D341Med (cell line): ENCODE measurements at regions not wholly inside any gene's neighbourhood (a gene's known extent, or its start where the extent isn't known, plus 50 kb on each side); places are given as distances from the start of the nearest gene placed in this dataset.
"Not testable (repeated sequence)": the region's sequence is repeated elsewhere in the genome, so short reads cannot be mapped to it uniquely, and the experiment has no call there.

Experiments
- DNase-seq: peaks from one replicate; pipeline ENCODE4 v3.0.0; 2012; ENCODE audit warnings: low spot score

DNA sequence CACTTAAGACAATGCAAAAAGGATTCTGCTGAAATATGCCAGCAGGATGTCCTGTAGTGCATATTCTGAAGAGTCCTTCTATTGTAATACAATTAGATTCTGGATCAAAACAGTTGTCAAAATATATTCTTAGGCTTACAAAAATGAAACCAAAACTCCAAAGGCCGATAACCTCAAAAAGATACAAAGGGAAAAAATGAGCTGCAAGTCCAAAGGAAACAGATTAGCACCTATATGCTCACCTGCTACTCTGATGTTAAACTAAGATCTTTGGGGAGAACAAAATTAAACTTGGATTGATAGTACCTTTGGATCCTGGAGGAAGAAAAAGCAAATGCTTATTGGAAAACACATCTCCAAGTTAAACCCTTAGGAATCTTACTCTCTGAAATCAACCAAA, 397.1 kb downstream of the SPATA31D1 start:
- no peak for DNase-seq

DNA sequence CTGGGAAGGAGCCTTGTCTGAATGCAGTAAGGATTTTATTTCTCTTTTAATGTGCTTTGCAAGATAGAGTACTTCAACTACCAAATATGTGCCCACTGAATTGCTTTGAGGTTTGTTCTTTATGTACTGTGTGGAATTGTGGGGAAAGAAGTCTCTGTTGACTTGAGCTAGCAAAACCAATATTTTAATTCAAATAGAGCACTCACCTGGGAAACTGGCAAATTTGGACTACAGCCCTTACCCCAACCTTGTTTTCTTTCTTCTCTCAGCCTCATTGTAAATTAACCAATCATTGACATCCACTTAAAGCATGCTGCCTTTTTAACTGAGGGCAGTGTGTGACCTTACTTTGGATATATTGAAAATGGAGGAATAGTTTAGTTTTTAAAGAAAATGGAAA, 409.0 kb downstream of the SPATA31D1 start:
- no peak for DNase-seq

DNA sequence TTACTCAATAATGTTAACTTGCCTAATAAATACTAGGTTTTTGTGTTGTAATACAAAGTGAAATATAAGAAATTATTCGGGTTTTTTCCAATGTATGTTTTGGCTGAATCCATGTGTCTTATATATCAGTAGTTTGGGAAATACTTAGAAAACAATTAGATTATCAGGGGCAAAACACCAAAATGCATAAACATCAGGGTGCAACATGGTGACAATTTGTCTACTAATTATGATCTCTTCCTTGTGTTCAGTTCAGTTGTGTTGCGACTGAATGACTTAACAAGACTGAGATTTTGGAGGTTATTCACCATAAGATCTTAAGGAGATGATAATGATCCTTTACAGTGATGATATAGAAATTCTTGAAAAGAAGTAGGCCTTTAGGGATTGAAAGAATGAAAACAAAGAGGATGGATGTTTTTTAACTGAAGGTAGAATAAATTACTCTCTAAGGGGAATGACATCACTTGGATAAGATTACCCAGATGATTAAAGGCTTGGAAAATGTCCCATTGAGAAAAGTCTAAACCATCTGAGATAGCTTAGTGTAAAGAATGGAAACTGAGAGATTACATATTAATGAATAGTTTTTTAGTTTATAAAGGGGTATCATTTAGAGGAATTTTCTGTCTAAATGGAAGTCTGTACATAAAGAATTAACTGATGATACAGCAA, 415.8 kb downstream of the SPATA31D1 start:
- no peak for DNase-seq

DNA sequence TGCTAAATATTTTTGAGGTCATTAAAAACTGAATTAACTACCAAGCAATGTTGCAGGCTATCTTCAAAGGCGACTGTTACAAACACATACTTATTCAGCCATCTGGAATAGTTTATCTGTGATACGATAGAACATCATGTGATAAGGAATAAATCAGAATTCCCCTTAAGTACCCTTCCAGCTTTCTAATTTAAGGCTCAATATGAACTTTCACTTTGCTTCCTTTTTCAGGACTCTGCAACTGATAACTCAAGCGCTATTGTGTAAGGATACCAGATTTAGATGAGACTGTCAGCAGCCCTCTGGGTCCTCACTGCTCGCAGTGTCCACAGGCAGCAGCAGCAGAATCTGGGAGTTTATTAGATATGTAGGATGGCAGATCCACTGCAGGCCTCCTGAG, 416.3 kb downstream of the SPATA31D1 start:
- no peak for DNase-seq

DNA sequence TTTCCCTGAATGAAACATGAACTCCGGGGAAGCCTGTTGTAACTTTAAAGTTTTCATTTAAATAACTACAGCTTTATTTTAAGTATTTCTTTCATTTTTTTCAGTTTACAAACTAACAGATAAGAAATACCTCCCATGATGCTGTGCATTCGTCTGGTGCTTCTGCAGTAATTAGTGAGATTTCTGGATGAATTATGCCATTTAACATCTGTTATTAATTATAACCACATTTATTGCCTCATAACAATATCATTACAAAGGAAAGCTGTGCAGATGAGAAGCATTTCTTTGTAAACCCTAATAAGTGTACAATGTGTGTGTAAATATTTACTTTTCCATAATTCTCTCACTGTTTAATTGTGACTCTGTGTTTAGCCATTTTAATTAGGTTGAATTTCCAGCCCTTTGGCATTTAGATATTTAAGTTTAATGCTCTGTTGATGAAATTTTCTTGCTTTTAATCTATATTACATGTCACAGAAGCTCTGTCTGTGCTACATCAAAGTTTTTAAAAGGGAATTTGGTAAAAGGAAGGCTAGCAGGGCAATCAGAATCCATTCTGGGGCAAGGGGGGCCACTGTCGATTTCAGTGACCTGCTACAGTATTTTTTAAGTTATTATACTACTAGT, 418.0 kb downstream of the SPATA31D1 start:
- DNase-seq = no peak

DNA sequence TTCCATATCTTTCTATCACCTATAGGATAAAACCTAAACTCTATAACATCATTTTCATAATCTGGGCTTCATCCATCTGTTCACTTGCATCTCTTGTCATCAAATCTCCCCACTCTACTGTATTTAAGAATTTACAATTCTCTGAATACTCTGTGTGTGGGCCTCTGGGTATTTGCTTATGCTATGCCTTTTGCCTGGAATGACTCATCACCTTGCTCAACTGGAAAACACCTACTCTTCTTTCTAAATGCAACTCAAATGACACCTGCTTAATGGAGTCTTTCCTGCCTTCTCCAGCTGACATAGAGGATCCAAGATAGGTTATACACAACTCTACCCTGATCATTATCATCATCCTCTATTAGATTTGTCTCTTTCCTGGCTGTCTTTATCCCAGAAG, 421.7 kb downstream of the SPATA31D1 start:
- DNase-seq = no peak

DNA sequence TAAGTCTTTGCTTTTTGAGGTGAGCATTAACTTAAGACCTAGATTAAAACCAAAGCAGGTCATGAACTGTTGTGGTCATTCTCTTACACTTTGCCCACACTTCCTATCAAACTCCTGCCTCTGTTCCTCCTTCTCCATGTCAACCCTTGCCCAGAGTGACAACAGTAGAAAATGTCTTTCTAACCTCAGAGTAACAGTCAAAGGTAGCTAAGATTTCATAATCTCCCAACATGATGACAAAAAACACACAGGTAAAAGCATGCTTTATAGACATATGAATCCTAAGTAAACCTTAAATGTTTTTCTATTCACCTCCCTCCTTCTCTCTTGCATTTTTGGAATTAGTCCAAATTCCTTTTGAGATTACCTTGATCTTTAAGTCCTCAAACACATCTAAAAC, 422.3 kb downstream of the SPATA31D1 start:
- no peak for DNase-seq

DNA sequence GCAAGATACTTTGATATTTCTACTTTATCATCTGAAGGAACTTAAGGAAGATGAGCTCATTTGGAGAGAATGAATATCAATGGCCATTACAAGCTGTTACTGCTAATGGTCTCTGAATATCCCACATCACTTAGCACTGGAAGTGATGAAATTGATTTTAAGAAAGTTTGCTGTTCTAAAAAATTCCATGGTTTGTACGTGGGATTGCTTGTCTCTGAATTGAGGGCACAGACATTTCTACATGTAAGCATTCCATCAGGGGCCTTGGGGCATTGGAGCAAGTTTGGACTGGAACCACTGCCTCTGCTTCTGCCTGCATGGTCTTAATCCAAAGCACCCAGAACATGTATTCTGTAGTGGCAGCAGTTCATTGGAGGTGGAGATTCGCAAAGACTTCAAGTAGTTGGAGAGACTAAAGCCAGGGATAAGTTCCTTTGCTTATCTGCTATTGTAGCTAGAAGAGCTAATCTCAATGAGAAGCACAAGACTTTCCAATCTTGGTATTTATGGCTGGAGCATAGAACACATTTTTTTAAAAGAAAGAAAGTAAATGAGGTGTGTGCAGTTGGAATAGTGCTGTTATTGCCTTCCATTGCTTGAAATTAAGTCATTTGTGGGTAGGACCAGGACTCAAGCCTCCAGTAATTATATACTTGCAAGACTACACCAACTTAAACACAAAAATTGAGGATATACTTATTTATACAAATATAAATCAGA, 424.2 kb downstream of the SPATA31D1 start:
- DNase-seq = no peak

DNA sequence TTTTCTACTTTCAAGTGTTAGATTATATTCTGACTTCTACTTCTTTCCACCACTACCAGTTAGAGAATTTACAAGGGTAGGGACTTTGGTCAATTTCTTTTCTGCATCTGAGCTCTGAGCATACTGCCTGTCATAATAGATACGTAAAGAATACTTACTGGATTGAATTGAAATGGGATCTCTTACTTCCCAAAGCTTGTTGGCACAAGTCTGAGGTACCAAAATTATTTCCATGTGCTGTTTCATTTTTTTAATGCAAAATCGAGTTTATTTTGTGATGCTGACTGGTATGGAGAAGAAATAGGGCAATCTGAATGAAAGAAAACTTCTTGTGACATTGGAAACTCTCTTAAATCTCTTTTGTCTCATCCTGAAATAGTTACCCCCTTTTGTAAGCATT, 428.9 kb downstream of the SPATA31D1 start:
- DNase-seq = no peak

DNA sequence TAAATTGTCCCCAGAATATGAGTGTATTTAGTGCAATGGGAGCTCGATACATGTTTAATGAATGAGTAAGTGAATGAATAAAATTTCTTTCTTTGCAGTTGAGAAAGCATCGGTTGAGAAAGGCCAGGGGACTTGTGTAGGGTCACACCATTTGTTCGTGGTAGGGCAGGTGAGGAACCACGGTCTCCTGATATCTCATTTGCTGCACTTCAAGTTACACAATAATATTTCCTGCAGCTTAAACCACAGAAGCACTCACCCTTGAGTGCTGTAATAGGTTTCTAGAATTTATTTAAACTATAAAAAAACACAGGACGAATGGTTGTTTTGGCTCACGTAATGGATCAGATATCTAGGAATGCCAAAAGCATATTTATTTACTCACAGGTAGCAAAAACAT, 429.8 kb downstream of the SPATA31D1 start:
- DNase-seq = no peak

DNA sequence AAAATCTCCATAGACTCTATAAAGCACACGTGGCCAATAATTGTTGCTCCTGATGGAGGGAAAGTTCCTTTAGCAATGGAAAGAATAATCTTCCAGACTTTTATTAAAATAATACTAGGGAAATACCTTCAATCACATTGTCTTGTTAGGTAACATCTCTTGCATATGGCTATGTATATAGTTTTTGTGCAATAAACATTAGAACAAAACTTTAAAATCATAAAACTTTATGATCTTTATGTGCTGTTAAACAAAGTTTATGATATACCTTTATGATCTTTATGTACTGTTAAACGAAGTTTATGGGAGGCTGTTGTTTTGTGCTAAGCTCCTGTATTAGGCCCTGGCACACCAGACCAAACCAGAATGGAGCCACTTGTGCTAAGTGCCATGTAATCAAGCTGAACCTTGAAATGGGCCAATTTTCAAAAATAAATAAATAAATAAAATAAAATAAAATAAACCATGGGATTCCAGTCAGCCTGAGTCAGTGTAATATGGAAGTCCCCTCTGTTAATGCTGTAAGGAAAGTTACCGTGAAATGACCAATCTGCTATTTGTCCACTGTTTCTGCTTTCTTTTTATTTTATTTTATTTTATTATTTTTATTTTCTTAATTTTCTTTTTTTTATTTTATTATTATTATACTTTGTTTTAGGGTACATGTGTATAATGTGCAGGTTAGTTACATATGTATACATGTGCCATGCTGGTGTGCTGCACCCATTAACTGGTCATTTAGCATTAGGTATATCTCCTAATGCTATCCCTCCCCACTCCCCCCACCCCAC, 431.3 kb downstream of the SPATA31D1 start:
- DNase-seq = no peak

DNA sequence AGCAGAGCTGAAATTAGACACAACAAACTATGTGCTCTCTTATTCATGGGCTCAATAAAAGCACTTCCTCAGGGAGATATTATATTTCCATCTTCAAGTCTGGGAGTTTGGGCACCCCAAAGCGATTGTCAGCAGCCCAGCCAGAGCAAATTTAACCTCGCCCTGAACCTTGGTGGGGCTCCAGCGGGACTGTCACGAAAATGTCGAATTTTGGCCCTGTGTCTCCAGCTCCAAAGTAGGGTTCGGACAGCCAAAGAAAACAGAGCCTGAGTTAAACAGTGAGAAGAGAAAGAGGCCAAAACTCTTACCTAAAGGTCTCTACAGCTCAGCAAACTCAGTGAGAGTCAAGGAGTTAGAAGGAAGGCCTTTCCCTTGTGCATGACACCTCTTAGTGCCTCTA, 432.9 kb downstream of the SPATA31D1 start:
- no peak for DNase-seq

DNA sequence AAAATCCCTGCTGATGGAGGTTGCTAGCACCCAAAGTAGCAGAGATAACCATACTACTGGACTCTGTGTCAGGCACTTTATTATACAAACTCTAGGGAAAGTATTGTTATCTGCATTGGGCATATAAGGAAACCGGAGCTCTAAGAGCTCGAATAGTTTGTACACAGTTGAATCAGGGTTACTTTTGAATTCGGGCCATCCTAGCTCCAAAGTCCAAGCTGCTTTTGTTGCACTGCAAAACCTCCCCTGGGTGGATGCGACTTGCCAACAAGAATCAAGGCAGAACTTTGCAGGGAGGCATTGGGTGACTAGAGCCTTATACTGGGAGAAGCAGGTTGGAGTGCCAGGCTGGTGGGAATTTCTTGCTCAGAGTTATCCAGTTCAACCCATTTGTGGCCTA, 435.1 kb downstream of the SPATA31D1 start:
- DNase-seq = no peak

DNA sequence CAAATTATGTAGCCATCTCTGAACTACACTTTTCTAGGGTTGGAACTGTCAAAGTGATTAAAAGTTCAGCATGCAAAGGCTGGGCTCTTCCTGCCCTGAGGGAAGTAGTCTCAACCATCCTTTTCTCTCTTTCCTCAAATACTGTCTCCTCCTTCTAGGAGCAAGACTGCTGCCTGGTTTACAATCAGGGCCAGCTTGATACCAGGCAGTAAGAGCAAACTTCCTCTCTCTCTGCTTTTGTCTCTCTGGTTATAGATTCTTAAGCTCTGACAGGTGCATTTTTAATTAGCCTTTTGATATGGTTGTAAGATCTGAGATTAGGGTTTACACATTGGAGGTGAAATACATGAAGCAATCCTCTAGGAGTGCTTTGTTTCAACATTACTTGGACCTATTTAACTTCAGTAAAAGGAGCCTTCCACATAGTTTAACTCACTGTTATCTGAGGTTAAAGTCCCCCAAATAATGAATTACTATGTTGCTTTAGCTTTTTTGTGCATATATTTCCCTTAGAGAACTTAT, 436.1 kb downstream of the SPATA31D1 start:
- DNase-seq = no peak

DNA sequence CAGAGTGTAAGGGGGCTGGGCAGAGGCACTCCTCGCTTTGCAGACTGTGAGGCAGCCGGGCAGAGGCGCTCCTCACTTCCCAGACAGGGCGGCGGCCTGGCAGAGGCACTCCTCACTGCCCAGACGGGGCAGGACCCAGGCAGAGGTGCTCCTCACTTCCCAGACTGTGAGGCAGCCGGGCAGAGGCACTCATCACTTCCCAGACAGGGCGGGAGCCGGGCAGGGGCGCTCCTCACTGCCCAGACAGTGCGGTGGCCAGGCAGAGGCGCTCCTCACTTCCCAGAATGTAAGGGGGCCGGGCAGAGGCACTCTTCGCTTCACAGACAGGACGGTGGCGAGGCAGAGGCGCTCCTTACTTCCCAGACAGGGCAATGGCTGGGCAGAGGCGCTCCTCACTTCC, 442.5 kb downstream of the SPATA31D1 start:
- no peak for DNase-seq

DNA sequence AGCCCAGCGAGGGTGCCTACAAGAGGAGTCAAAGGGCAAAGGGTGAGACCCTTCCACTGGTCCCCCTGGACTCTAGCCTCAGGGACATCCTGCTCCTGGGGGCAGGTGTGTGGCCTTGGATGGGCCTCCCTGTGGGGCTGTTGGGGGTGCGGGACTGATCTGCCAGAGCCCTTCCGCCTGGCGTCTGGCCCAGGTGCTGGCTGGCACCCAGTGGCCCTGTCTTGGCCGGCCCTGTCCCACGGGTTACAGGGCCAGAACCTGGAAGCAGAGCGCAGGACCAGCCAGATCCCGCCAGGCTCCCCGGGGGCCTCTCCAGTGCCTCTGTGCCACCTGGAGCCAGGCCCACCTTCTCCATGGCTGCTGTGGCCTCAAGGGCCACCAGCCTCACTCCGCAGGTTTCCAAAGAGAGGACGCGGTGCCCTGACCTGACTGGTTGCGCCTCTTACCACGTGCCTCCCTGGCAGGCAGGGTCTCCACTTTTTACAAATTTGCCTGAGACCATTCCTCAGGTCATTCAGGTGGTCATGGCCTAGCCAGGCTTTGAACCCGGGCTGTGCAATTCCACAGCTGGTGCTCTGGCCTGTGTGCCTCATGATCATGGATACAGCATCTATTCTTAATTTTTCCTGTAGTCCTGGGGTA, 444.8 kb downstream of the SPATA31D1 start:
- DNase-seq = not testable (repeated sequence)

DNA sequence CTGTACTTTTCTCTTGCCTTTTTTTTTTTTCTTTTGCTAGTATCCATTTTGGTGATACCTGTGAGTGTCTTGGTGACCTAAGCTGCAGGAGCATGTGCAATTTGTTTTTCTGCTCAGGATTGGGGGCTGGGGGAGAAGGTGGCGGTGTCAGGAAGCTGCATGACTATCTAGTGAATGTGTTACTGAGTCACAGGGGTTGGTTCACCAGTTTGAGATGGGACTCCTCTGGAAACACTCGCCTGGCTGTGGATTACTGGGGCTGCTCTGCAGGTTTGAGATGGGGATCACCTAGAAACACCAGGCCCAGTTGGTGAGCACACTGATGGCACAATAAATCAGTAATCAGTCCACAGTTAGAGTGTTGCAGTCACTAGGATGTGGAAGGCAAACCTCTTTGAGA, 447.9 kb downstream of the SPATA31D1 start:
- no peak for DNase-seq

DNA sequence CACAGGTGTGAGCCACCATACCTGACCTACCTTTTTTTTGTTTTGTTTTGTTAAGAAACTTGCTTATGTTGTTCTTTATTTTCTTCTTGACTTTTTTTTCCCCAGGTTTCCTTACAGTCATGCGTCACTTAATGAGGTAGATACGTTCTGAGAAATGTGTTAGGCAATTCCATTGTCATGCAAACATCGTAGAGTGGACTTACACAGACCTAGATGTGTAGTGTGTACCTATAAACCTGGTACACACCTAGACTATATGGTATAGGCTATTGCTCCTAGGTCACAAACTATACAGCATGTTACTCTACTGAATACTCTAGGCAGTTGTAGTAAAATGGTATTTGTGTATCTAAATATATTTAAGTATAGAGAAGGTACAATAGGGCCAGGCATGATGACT, 448.6 kb downstream of the SPATA31D1 start:
- not testable (repeated sequence) for DNase-seq

DNA sequence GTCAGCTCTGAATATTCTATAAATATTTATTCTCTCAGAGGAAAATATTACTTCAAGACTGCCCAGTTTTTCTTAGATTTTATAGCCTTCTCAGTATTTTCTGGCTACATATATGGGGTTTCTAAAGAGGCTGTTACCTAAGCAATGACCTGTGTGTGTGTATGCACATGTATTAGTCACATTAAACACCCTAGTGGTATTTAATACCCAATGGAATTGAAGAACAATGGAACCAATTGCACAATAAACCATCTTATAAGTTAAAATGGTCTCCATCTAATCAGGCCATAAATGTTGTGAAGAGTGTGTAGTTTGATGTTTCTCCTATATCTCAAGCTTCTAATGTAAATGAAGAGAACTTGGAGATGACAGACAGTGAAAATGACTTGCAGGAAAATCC, 450.0 kb downstream of the SPATA31D1 start:
- no peak for DNase-seq

DNA sequence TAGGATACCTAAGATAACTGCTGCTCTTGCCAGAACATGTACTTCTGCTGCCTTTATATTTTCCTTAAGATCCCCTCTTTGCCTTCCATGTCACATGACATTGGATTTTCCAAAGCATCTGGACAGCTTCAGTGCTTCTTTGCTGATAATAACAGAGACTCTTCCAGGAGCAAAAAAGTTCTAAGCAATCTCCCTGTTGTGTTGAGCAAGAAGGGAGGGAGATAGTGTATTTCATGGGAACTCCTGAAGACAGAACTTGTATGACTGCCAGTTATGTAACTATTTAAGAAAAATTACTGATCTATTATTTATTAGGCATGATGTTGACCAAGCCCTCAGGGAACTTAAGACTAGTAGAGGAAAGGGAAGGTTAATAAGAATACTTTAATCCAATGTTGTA, 454.7 kb downstream of the SPATA31D1 start:
- no peak for DNase-seq

DNA sequence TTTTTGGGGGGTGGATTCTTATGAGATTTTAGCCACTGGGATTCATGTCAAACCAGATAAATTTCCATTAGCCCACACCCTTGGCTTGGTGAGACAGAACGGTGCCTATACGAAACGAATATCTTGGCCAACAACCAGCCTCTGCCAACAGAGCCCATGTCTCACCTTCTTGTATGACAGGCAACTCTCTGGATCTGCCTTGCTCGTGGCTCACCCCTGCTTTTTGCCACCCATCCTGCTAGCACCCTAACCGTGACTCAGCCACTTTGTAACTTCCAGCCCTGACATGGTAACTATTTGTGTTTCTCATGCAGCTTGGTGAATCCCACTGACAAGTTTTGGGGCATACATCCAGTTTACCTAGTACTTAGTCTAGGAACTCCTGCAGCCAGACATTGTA, 457.0 kb downstream of the SPATA31D1 start:
- DNase-seq = no peak

DNA sequence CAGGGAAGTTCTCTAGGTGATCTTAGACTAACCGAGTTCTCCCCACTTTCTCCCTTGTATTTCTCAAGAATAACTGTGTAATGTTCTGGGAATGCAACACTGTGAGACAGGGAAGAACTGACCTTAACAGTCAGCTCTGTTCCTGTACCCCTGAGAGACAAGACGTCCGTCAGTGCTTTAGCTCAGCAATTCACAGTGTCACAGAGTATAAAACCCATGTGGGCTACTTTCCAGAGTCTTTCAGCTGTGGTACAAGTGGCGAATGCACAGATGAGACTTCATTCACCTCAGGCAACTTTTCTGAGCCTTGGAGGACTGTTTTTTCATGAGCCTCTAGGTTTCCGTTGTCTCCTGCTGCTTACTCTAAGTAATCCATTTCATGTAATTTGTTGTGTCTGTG, 458.8 kb downstream of the SPATA31D1 start:
- no peak for DNase-seq
